HL-60 (cell line): ENCODE measurements at regions not wholly inside any gene's neighbourhood (a gene's known extent, or its start where the extent isn't known, plus 50 kb on each side); places are given as distances from the start of the nearest gene placed in this dataset.

Source experiments
- DNase-seq, 2 experiments: peaks; one replicate each; pipeline ENCODE4 v3.0.0-alpha.2; 2010 to 2020; ENCODE audit warnings: low read depth in 1 of 2, low spot score in 1 of 2
- H3K27ac ChIP-seq: fragments of 250-450 bp; sonication (Bioruptor Pico); replicated peaks from 2 replicates; pipeline ENCODE4 v1.5.1; 2020; ENCODE audit warnings: mild to moderate bottlenecking, moderate library complexity
- H3K27me3 ChIP-seq: fragments of 250-450 bp; sonication (Bioruptor Pico); 2 replicates; pipeline ENCODE4 v1.5.1; 2021; ENCODE audit warnings: mild to moderate bottlenecking, moderate library complexity; ENCODE audit not compliant: insufficient read depth, poor library complexity, severe bottlenecking
- H3K4me3 ChIP-seq: replicated peaks from 2 replicates; pipeline ENCODE4 v1.5.1; 2011; ENCODE audit warnings: mild to moderate bottlenecking, control low read depth, low read length; ENCODE audit not compliant: insufficient read depth
- CTCF ChIP-seq: IDR thresholded peaks from one replicate; pipeline ENCODE4 v1.5.1; 2011; ENCODE audit warnings: low read length, control low read depth, inconsistent platforms; ENCODE audit not compliant: insufficient read depth
- GABPA ChIP-seq: IDR thresholded peaks from 2 replicates; pipeline ENCODE4 v1.6.1; 2012; ENCODE audit warnings: low read depth
- POLR2AphosphoS5 ChIP-seq: IDR thresholded peaks from 2 replicates; pipeline ENCODE4 v1.6.1; 2012; ENCODE audit warnings: low read depth
- REST ChIP-seq: IDR thresholded peaks from 2 replicates; pipeline ENCODE4 v1.6.1; 2012; ENCODE audit warnings: low read depth; ENCODE audit not compliant: insufficient replicate concordance
- SPI1 ChIP-seq: IDR thresholded peaks from 2 replicates; pipeline ENCODE4 v1.6.1; 2012; ENCODE audit warnings: low read depth, mild to moderate bottlenecking, borderline replicate concordance

GRCh38 chr9:113822315-113822714 is 53.8 kb upstream of the ZNF618 start:
- Histone ChIP-seq H3K27ac (no peak overlapping the region), H3K4me3 (no peak overlapping the region), H3K27me3 (no peaks in the 10 kb centered on the region)
- no peak for DNase-seq
- TF ChIP-seq POLR2AphosphoS5 (no peak), GABPA (no peak), CTCF (no peak), SPI1 (no peak), REST (no peak)

GRCh38 chr9:113823421-113823820 is 52.7 kb upstream of the ZNF618 start:
- no peak overlapping the region for H3K27ac ChIP-seq
- H3K4me3 ChIP-seq: no peak overlapping the region
- no peak for DNase-seq
- TF ChIP-seq REST (no peak), GABPA (no peak), CTCF (no peak), POLR2AphosphoS5 (no peak), SPI1 (no peak)
- no peaks in the 10 kb centered on the region for H3K27me3 ChIP-seq
